Brain microvascular endothelial cell (primary cell): ENCODE measurements at regions not wholly inside any gene's neighbourhood (a gene's known extent, or its start where the extent isn't known, plus 50 kb on each side); places are given as distances from the start of the nearest gene placed in this dataset.
A peak's percentile ranks its signal among the peaks of the same experiment; 100 is the strongest.

Experiments used
- DNase-seq: peaks from one replicate; pipeline ENCODE4 v3.0.0-alpha.2; 2020
- H3K27ac ChIP-seq: fragments of 250-450 bp; sonication (Bioruptor Pico); 2 replicates; pipeline ENCODE4 v1.5.1; 2020; ENCODE audit warnings: mild to moderate bottlenecking, moderate library complexity
- H3K27me3 ChIP-seq: fragments of 250-450 bp; sonication (Bioruptor Pico); replicated peaks from 2 replicates; pipeline ENCODE4 v1.5.1; 2020; ENCODE audit warnings: mild to moderate bottlenecking
- H3K36me3 ChIP-seq: fragments of 250-450 bp; sonication (Bioruptor Pico); replicated peaks from 2 replicates; pipeline ENCODE4 v1.5.1; 2020; ENCODE audit warnings: mild to moderate bottlenecking
- H3K4me3 ChIP-seq: 2 replicates; pipeline ENCODE4 v1.5.1; 2011; ENCODE audit warnings: low read depth, mild to moderate bottlenecking, control low read depth, low read length, moderate library complexity
- CTCF ChIP-seq: IDR thresholded peaks from 2 replicates; pipeline ENCODE4 v1.5.1; 2011; ENCODE audit warnings: low read depth, mild to moderate bottlenecking, moderate library complexity, low read length, control low read depth, inconsistent platforms; ENCODE audit errors: missing control alignments
- in situ Hi-C: cut with HindIII; loops from 2 replicates; pipeline ENCODE4 v1.10.0; 2017; ENCODE audit warnings: low sequenced_read_pairs, low pct_ligation_motif_present

GRCh38 chr13:31441800-31442510, 242.2 kb downstream of the B3GLCT start:
- Histone ChIP-seq H3K36me3 (no peaks in the 10 kb centered on the region), H3K27me3 (no peaks in the 10 kb centered on the region), H3K4me3 (no peak overlapping the region), H3K27ac (no peak overlapping the region)
- in situ Hi-C loops, result no loop called here
- DNase-seq, result no peak
- no peak for TF ChIP-seq CTCF

GRCh38 chr13:31442571-31442970, 242.8 kb downstream of the B3GLCT start:
- in situ Hi-C loops, result no loop called here
- TF ChIP-seq CTCF, result no peak

GRCh38 chr13:31444266-31444856, 244.6 kb downstream of the B3GLCT start:
- DNase-seq, result no peak
- H3K4me3 ChIP-seq, result no peak overlapping the region
- no peaks in the 10 kb centered on the region for H3K36me3 ChIP-seq
- TF ChIP-seq CTCF, result no peak
- no peaks in the 10 kb centered on the region for H3K27me3 ChIP-seq
- H3K27ac ChIP-seq, result no peak overlapping the region
- in situ Hi-C loops, result no loop called here

More at GRCh38 chr13:31442571-31442970, 242.8 kb downstream of the B3GLCT start:
- no peak overlapping the region for H3K27ac ChIP-seq
- H3K36me3 ChIP-seq, result no peaks in the 10 kb centered on the region
- H3K27me3 ChIP-seq, result no peaks in the 10 kb centered on the region
- H3K4me3 ChIP-seq, result no peak overlapping the region
- no peak for DNase-seq

- peak; percentile 24 for TF ChIP-seq CTCF
- Histone ChIP-seq H3K36me3 (no peaks in the 10 kb centered on the region), H3K4me3 (no peak overlapping the region), H3K27ac (no peak overlapping the region), H3K27me3 (no peaks in the 10 kb centered on the region)
- DNase-seq, result no peak
- in situ Hi-C loops, result no loop called here
These were observed 252.8 kb downstream of the B3GLCT start for GRCh38 chr13:31452525-31452924.

GRCh38 chr13:31455581-31455980, 255.8 kb downstream of the B3GLCT start:
- Histone ChIP-seq H3K27ac (no peak overlapping the region), H3K4me3 (no peak overlapping the region), H3K27me3 (no peaks in the 10 kb centered on the region), H3K36me3 (no peaks in the 10 kb centered on the region)
- no peak for DNase-seq
- TF ChIP-seq CTCF, result no peak
- in situ Hi-C loops, result no loop called here
